Loucy (cell line): ENCODE measurements at regions not wholly inside any gene's neighbourhood (a gene's known extent, or its start where the extent isn't known, plus 50 kb on each side); places are given as distances from the start of the nearest gene placed in this dataset.

Experiments
- EZH2phosphoT487 ChIP-seq: fragments of 200-600 bp; IDR thresholded peaks from 2 replicates; pipeline ENCODE4 v1.6.1; 2018; ENCODE audit warnings: antibody characterized with exemption, mild to moderate bottlenecking, moderate library complexity, borderline replicate concordance
- TF ChIP-seq, protein P1 (sequence below): fragments of 200-600 bp; sonication (generic); conservative IDR thresholded peaks from 2 replicates; pipeline ENCODE4 v1.5.1; 2014; ENCODE audit warnings: mild to moderate bottlenecking, antibody characterized with exemption, low read length

DNA sequence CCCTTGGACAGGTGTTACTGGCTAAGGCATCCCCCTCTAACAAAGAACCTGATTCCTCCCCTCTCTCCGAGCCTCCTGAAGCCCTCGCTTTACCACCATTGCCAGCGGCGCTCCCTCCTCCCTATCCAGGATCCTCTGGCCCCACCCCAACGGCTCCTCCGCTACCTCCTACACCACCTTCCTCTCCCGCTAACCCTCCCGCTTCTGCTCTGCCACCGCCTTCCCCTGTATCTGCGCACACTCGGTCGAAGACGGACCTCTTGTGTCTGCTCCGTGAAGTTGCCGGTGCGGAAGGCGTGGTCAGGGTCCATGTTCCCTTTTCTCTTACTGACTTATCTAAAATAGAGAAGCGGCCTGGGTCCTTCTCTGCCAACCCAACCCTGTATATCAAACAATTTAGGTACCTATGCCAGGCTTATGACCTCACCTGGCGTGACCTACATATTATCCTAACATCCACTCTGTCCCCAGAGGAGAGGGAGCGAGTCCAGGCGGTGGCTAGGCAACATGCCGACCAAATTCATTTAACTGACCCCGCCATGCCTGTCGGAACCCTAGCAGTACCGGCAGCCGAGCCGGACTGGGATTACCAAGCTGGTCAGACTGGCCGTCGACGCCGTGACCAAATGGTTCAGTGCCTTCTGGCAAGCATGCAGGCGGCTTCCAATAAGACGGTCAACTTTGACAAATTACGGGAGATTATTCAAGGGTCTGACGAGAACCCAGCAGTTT lies 958.9 kb downstream of the RPA4 start:
- no peak for TF ChIP-seq EZH2phosphoT487
- TF ChIP-seq, protein P1, sequence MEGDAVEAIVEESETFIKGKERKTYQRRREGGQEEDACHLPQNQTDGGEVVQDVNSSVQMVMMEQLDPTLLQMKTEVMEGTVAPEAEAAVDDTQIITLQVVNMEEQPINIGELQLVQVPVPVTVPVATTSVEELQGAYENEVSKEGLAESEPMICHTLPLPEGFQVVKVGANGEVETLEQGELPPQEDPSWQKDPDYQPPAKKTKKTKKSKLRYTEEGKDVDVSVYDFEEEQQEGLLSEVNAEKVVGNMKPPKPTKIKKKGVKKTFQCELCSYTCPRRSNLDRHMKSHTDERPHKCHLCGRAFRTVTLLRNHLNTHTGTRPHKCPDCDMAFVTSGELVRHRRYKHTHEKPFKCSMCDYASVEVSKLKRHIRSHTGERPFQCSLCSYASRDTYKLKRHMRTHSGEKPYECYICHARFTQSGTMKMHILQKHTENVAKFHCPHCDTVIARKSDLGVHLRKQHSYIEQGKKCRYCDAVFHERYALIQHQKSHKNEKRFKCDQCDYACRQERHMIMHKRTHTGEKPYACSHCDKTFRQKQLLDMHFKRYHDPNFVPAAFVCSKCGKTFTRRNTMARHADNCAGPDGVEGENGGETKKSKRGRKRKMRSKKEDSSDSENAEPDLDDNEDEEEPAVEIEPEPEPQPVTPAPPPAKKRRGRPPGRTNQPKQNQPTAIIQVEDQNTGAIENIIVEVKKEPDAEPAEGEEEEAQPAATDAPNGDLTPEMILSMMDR = no peak
